GM10266 (cell line): ENCODE measurements at regions not wholly inside any gene's neighbourhood (a gene's known extent, or its start where the extent isn't known, plus 50 kb on each side); places are given as distances from the start of the nearest gene placed in this dataset.
"Not testable (repeated sequence)": the region's sequence is repeated elsewhere in the genome, so short reads cannot be mapped to it uniquely, and the experiment has no call there.

Experiments used
- DNase-seq: peaks from one replicate; pipeline ENCODE4 v3.0.0; 2012; ENCODE audit errors: extremely low spot score
- TF ChIP-seq, protein P1 (sequence below): IDR thresholded peaks from 2 replicates; pipeline ENCODE4 v1.5.1; 2012; ENCODE audit warnings: mild to moderate bottlenecking, low read depth; ENCODE audit not compliant: control insufficient read depth, insufficient read depth; ENCODE audit errors: missing control alignments

GRCh38 chr2:870426-870825 is 80.2 kb upstream of the SNTG2 start:
- TF ChIP-seq, protein P1, sequence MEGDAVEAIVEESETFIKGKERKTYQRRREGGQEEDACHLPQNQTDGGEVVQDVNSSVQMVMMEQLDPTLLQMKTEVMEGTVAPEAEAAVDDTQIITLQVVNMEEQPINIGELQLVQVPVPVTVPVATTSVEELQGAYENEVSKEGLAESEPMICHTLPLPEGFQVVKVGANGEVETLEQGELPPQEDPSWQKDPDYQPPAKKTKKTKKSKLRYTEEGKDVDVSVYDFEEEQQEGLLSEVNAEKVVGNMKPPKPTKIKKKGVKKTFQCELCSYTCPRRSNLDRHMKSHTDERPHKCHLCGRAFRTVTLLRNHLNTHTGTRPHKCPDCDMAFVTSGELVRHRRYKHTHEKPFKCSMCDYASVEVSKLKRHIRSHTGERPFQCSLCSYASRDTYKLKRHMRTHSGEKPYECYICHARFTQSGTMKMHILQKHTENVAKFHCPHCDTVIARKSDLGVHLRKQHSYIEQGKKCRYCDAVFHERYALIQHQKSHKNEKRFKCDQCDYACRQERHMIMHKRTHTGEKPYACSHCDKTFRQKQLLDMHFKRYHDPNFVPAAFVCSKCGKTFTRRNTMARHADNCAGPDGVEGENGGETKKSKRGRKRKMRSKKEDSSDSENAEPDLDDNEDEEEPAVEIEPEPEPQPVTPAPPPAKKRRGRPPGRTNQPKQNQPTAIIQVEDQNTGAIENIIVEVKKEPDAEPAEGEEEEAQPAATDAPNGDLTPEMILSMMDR = no peak
- no peak for DNase-seq

GRCh38 chr2:869894-870293 is 80.8 kb upstream of the SNTG2 start:
- TF ChIP-seq, protein P1 = no peak
- no peak for DNase-seq

DNA sequence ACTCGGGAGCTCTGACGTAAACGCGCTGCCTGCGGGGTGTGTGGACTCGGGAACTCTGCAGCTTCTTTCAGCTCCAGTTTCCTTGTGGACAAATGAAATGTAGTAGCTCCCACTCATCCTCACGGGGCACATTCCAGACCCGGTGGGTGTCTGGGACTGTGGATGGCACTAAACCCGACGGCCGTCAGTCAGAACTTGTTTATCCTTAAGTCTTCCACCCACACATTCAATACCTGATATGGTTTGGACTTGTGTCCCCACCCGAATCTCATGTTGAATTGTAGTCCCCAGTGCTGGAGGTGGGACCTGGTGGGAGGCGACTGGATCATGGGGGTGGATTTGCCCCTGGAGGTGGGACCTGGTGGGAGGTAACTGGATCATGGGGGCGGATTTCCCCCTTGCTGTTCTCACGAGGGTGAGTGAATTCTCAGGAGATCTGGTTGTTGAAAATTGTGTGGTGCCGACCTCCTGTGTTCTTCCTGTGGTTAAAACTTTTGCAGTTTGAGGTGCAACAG is 81.2 kb upstream of the SNTG2 start:
- TF ChIP-seq, protein P1 = no peak
- DNase-seq = no peak

GRCh38 chr2:868857-869256 is 81.8 kb upstream of the SNTG2 start:
- not testable (repeated sequence) for DNase-seq

GRCh38 chr2:867296-867695 is 83.4 kb upstream of the SNTG2 start:
- no peak for DNase-seq
- TF ChIP-seq, protein P1 = no peak

DNA sequence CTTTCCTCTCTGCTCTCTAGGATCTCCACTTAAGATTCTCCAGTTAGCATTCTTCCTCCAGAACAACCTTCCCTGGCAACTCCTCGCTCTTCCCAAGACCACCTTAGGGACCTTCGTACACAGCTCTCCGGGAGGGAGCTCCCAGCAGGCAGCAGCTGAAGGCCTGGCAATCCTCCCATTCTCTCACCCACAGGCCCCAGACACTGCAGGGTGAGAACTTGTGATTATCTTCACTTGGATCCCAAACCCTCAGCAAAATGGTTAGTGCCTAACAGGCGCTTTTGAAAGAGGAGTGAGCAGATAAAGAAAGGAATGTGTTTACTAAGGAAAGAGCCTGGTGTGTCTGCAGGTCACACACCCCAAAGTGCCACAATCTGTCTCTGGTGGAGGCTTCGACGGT is 83.8 kb upstream of the SNTG2 start:
- TF ChIP-seq, protein P1 = no peak
- DNase-seq = no peak

DNA sequence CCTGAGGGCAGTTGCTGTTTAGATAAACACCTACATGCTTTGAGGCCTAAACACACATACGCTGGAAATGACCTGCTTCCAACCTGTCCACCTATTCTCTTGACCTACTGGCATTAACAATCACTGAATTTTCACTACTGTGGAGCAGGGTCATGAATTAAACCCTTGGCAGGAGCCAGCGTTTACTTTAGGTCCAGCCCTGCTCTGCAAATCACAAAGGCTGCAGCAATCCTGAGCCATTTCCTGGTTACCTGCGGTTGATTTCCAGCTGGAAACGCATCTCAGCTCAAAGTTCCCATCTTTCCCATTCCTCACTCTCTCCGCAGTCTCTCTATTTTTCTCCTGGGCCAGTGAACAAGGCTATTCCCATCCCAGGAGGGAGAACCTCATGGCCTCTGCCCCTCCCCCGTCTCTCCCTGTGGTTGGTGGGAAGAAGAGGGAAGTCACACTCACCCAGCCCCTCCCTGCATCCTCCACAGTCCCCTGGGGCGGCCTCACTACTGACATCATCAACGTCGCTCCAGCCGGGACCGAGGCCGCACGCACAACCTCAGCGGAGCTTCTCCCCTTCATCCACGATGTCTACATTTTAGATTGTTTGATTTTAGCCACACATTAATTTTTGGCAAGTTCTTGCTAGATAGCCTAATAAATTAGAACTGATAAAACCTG is 84.5 kb upstream of the SNTG2 start:
- TF ChIP-seq, protein P1 = no peak
- DNase-seq = no peak
